Mesothelial cell of epicardium (in vitro differentiated cells): ENCODE measurements at regions not wholly inside any gene's neighbourhood (a gene's known extent, or its start where the extent isn't known, plus 50 kb on each side); places are given as distances from the start of the nearest gene placed in this dataset.

Experiments used
- DNase-seq, 2 experiments: peaks; one replicate each; pipeline ENCODE4 v3.0.0; 2021; ENCODE audit warnings: low spot score in 2 of 2; ENCODE audit not compliant: unreplicated experiment in 2 of 2
- H3K27ac Mint-ChIP-seq: 2 replicates; pipeline ENCODE4 v1.8.0; 2021; ENCODE audit warnings: mixed read lengths
- H3K27me3 Mint-ChIP-seq: 2 replicates; pipeline ENCODE4 v1.8.0; 2021; ENCODE audit warnings: low read depth, mixed read lengths
- H3K36me3 Mint-ChIP-seq: 2 replicates; pipeline ENCODE4 v1.8.0; 2021; ENCODE audit warnings: mixed read lengths
- H3K4me1 Mint-ChIP-seq: 2 replicates; pipeline ENCODE4 v1.8.0; 2021; ENCODE audit warnings: mixed read lengths
- H3K4me3 Mint-ChIP-seq: 2 replicates; pipeline ENCODE4 v1.8.0; 2021; ENCODE audit warnings: mild to moderate bottlenecking, moderate library complexity, mixed read lengths
- H3K9me3 Mint-ChIP-seq: 2 replicates; pipeline ENCODE4 v1.8.0; 2021; ENCODE audit warnings: mixed read lengths
- CTCF ChIP-seq: fragments of 200-600 bp; sonication (generic); IDR thresholded peaks from one replicate; pipeline ENCODE4 v1.5.0; 2021; ENCODE audit warnings: antibody characterized with exemption; ENCODE audit not compliant: unreplicated experiment

GRCh38 chr9:69980041-69980440 is 63.6 kb upstream of the MAMDC2 start:
- no peak overlapping the region for H3K27ac Mint-ChIP-seq
- H3K4me1 Mint-ChIP-seq, result peaks cover 24% of the 10 kb centered on the region
- no peak overlapping the region for H3K4me3 Mint-ChIP-seq
- no peaks in the 10 kb centered on the region for H3K27me3 Mint-ChIP-seq
- no peaks in the 10 kb centered on the region for H3K36me3 Mint-ChIP-seq
- DNase-seq, result no peak
- no peak for TF ChIP-seq CTCF
- H3K9me3 Mint-ChIP-seq, result peaks cover 3% of the 10 kb centered on the region

GRCh38 chr9:69980591-69980990 is 63.1 kb upstream of the MAMDC2 start:
- Mint-ChIP-seq H3K4me3 (no peak overlapping the region), H3K27me3 (no peaks in the 10 kb centered on the region), H3K27ac (no peak overlapping the region), H3K9me3 (peaks cover 3% of the 10 kb centered on the region), H3K36me3 (no peaks in the 10 kb centered on the region), H3K4me1 (peaks cover 24% of the 10 kb centered on the region)
- no peak for DNase-seq
- no peak for TF ChIP-seq CTCF

GRCh38 chr9:69981686-69982445 is 61.8 kb upstream of the MAMDC2 start:
- Mint-ChIP-seq H3K36me3 (no peaks in the 10 kb centered on the region), H3K4me1 (peaks cover 22% of the 10 kb centered on the region), H3K27ac (no peak overlapping the region), H3K9me3 (peaks cover 3% of the 10 kb centered on the region), H3K4me3 (no peak overlapping the region), H3K27me3 (no peaks in the 10 kb centered on the region)
- DNase-seq, result no peak
- TF ChIP-seq CTCF, result no peak

GRCh38 chr9:69984831-69985230 is 58.8 kb upstream of the MAMDC2 start:
- Mint-ChIP-seq H3K27ac (no peak overlapping the region), H3K4me1 (peaks cover 22% of the 10 kb centered on the region), H3K4me3 (no peak overlapping the region)

GRCh38 chr9:69985971-69986370 is 57.7 kb upstream of the MAMDC2 start:
- no peak overlapping the region for H3K27ac Mint-ChIP-seq
- H3K36me3 Mint-ChIP-seq, result no peaks in the 10 kb centered on the region
- no peak overlapping the region for H3K4me3 Mint-ChIP-seq
- no peak for DNase-seq
- H3K27me3 Mint-ChIP-seq, result peaks cover 21% of the 10 kb centered on the region
- TF ChIP-seq CTCF, result no peak
- H3K4me1 Mint-ChIP-seq, result peaks cover 20% of the 10 kb centered on the region
- H3K9me3 Mint-ChIP-seq, result no peaks in the 10 kb centered on the region

More at GRCh38 chr9:69984831-69985230, 58.8 kb upstream of the MAMDC2 start:
- no peaks in the 10 kb centered on the region for H3K9me3 Mint-ChIP-seq
- H3K27me3 Mint-ChIP-seq, result peaks cover 12% of the 10 kb centered on the region
- no peaks in the 10 kb centered on the region for H3K36me3 Mint-ChIP-seq
- no peak for DNase-seq
- no peak for TF ChIP-seq CTCF
